Tongue (tissue), 1 donor: ENCODE measurements at regions not wholly inside any gene's neighbourhood (a gene's known extent, or its start where the extent isn't known, plus 50 kb on each side); places are given as distances from the start of the nearest gene placed in this dataset.

Experiments used
- DNase-seq: peaks from one replicate; pipeline ENCODE4 v3.0.0-alpha.2; 2015

- DNase-seq: no peak
Observed at GRCh38 chr1:58891347-58891746, 107.5 kb upstream of the JUN start.

- DNase-seq: no peak
Observed at GRCh38 chr1:58893257-58893869, 109.5 kb upstream of the JUN start.

DNA sequence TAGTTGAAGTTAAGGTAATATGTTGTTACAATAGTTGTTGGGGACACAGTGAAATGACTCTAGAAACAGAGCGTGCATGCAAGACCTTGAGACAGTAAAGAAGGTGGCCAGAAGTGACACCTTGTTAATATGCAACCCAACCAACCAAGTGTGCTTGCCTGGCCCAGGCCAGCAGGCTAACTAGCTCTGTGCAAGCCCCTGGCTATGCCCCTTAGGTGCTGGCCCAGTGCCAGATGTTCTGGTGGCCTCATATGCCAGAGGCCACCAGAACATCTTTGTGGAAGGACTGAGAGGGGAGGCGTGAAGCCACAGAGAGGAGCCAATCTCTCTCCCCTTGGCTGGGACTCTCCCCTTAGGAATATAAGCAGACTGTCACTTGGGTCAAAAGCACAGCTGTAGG is 111.2 kb upstream of the JUN start:
- no peak for DNase-seq

- DNase-seq: no peak
Observed at GRCh38 chr1:58895559-58896145, 111.8 kb upstream of the JUN start.

DNA sequence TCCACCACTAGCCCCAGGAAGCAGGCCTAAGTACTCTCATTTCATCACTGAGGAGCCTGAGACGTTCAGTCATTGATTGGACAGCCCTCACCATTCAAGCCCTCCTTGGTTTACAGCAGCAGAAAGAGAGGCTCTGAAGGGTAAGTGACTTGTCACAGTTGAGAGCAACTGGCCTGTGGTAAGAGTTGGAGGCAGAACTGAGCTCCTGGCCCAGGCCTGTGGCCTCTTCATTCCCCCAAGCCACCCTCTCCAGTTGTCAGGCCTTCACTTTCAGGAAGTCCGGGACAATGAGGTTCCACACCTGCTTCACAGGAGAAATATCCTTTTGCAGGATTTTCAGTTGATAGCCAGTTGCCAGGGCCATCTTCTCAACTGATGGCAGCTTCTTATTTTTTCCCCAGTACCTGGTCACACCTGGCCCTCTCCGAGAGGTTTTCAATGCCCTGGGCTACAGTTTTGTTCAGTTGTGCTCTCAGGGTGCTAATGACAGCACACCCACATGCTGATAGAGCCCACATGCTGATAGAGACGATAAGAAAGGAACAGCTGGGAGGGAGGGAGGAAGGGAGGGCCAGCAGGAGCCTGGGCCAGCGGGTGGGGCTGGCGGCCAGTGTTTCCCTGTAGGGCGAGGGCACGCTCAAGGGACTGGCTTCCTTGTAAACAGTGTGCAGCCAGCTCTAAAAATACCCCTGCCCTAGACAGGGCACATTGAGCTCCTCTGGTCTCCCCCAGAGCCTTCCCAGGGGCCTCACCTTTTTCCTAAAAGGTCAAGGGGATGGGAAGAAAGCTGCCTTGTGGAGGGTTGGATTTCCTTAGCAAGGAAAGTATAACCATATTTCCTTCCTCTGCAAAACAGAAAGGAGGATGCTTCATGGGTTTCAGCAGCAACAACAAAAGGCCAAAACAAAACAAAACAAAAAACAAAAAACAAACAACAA is 112.7 kb upstream of the JUN start:
- peak; percentile 78 for DNase-seq

DNA sequence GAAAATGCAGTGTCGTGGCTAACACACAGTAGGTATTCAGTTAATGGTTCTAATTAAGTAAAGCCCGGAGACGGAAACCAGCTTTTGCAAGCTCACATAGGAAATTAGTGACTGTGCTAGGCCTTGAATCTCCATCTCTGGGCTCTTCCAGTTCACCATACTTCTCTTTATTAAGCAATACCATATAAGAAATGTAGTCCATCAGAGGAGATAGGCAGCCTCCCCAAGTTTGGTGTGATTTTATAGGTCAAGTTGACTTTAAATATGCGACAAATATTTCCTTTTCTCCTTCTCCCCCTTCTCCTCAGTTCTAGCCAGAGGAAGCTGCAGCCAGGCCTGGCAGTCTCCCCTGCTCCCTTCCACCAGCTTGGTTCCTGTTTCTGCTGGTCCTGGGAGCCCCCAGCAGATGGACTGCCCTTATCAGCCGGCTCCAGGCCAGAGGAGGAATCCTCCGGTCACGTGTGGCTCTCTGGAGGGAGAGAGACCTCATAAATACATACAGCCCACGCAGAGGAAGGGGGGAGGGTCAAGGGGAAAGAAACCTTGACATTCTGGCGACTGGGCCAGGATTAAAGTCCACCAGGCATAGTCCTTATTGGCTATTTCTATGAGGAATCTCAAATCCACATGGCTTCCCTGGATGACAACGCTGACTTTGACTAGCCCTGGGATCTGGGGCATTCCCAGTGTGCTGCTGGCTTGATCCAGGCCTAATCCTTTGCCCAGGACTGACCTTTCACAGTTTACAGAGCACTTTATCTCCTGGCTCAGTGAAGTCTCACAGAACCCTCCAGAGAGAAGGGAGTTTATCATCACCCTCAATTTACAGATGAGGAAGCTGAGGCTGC is 115.1 kb upstream of the JUN start:
- DNase-seq: no peak

DNA sequence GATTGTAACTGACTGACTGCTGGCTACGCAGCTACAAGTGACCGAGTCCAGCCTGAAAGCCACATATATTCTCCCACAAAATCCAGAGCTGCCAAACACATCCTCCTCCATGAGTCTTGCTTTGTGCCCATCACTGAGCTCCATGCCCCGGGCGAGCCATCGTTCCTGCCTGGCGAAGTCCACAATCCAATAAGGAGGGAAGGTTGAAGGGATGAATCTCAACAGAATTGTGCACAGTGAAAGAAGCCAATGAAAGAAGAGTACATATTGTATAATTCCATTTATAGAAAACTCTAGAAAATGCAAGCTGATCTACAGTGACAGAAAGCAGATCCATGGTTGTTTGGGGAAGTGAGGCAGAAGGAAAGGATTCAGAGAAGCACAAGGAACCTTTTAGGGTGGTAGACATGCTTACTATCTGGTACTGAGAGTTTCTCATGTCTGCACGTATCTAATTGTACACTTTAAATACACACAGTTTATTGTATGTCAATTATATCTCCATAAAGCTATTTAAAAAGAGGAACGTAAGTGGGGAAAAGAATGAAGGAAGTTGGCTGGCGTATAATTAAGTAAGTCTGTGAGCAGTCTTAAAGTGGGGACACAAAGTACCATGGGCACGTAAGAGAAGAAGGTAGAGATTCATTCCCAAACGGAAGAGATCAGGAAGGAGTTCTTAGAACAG is 115.9 kb upstream of the JUN start:
- no peak for DNase-seq

GRCh38 chr1:58900396-58900795 is 116.5 kb upstream of the JUN start:
- peak; percentile 69 for DNase-seq

DNA sequence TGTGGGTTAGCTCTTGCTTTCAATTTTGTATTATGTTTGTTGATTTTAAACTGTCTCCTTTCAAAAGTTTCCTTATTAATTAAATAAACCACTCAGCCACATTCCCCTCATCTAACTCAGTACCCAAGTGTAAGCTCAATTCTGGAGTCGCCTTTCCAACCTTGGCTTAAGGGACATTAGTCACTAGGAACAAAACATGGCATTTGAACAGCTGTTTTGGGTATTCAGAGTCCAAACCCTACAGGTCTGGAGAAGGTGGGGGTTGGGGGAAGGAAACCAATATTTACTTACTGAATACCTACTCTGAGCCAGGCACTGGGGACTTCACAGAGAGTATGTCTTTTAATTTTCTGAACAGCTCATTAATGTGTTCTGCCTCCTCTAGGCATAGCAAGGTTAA is 117.2 kb upstream of the JUN start:
- peak; percentile 52 for DNase-seq

DNA sequence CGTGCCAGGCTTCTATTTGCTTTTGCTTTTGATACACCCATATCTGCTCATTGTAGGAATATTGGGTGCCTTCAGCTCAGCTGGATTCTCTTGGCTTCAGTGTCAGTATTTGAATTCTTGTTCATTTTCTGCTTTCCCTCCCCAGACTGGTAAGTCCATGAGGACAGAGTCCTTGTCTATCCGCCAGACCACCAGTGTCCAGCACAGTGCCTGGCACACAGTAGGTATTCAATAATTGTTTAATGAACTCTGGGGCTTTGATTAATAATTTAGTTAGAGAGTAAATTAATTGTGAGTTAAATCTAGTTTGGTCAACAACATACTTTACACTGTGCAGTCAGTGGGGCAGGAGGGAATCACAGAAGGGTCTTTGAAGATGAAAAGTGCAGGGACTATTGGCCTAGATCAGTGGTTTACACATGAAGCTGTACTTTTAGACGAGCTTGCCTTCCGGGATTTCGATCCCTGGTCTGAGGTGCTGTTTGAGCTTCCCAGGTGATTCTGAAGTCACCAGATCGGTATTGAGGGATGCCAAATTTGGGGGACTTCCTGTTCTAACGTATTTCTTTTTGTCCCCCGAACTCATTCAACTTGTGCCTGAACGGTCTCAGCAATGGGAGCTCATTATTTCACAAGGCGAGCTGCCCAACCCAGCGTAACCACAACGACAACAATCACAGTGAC is 119.1 kb upstream of the JUN start:
- DNase-seq: no peak

DNA sequence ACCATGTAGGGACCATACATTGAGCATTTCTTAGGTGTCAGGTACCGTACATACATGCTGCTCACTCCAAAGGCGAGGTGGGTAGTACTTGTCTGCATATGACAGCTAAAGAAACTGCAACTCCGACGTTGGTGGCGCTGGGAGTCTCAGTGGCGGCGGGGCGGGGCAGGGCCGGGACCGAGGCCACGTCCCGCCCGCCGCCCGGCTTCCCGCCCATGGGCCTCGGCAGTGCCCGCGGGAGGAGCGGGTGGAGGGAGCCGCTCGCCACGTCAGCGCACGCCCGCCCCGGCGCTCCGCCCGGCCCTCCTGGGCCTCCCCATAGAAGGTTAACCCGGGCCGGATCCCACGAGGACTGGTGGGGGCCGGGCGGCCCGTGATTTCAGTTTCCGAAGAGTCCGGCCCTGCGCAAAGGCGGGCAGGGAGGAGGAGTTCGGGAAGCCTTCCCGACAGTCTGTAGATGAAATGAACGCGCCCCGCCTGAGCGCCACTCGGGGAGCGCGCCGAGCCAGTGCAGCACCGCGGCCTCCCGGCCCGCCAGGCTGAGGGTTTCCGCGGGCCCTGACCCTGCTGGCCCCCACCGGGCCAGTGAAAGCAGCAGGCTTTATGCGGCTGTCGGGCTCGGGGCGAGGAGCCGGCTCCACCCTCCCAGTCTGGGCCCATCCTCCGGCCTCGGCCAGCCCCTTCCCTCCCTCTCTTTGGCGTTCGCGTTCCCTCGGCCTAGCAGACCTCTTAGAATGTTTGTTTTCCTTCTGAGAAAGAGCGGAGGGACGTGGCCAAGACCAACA is 119.9 kb upstream of the JUN start:
- peak; percentile 93 for DNase-seq

GRCh38 chr1:58904299-58905125 is 120.7 kb upstream of the JUN start:
- DNase-seq: no peak

- no peak for DNase-seq
Observed at GRCh38 chr1:58905126-58905490, 121.3 kb upstream of the JUN start.

- no peak for DNase-seq
Observed at GRCh38 chr1:58905628-58906221, 121.9 kb upstream of the JUN start.

DNA sequence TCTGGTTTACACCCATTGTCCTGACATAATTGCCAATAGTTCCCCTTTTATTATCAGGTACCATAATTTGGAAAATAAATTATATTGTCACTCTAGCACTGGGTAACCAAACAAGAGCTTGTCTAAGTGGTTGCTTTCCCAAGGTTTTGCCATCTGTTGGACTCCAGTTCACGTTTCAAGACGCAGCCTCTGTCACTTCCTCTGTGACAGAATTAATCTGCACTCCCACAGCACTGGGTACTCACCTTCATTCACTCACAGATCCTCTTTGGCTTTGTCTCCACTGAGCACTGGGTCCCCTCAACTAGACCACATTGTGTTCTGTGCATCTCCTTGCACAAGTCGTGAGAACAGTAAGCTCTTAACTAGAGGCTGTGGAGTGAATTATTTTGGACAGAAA is 123.6 kb upstream of the JUN start:
- no peak for DNase-seq

DNA sequence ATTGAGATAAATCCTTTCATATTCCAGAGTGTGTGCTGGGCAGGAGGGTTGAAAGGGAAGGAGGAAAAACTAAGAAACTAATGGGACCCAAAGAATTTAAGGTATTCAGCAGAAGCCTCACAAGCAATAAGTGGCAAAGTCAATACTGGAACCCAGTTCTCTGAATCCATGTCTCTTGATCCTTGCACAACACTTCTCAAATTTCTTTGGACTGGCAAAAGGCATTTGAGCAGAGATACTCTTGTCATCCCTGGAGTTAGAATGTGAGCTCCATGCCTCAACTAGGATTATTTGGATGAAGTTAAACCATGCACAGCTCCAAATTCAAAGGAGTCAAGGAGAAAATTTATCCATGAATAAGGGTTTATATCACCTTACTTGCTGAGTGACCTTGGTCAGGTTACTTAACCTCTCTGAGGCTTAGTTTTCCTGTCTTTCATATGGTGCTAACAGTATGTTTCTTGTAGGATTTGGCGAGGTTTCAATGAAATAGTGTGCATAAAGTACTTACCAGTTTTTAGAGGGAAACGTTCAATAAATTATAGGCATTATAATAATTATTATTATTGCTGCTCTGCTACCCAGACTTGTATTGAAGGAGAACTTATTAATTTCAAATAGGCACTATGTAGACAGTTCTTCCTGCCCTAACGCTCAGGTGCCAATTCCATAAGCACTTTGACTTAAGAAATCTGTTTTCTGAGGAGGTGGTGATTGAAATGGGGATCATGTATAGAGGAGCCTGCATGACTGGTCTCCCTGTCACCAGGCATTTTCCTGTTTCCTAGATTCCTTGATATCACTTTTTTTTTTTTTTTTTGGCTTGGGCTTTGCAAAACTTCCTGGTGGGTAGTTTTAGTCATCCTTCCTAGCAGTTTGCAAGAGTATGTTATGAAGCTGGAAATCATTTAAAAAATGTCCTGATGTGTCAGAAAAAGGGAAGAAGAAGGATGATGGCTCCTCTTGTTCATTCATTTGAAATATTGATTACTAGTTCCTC is 125.0 kb upstream of the JUN start:
- no peak for DNase-seq

GRCh38 chr1:58909914-58910681 is 126.3 kb upstream of the JUN start:
- no peak for DNase-seq
